SK-N-SH (cell line): ENCODE measurements at regions not wholly inside any gene's neighbourhood (a gene's known extent, or its start where the extent isn't known, plus 50 kb on each side); places are given as distances from the start of the nearest gene placed in this dataset.

Experiments used
- CTCF ChIA-PET: fragments of 300-600, 350-600 bp; formaldehyde crosslinking; extraction: SDS; loops from one replicate; lab custom pipeline; 2021; lab: Yijun Ruan, JAX
- POLR2A ChIA-PET: fragments of 350-600 bp; sonication (Branson Sonifier 250); formaldehyde crosslinking; extraction: SDS; loops from one replicate; lab custom pipeline; 2020; ENCODE audit warnings: antibody characterized with exemption, inconsistent platforms; lab: Yijun Ruan, JAX
- DNase-seq: peaks from one replicate; pipeline ENCODE4 v3.0.0; 2012
- H2AFZ ChIP-seq: fragments of 200-600 bp; sonication (generic); 2 replicates; pipeline ENCODE4 v1.8.1; 2016; ENCODE audit warnings: antibody characterized with exemption, mild to moderate bottlenecking, low read depth
- H3F3A ChIP-seq: fragments of 200-600 bp; sonication (generic); replicated peaks from 2 replicates; pipeline ENCODE3; 2016; ENCODE audit warnings: antibody characterized with exemption, mild to moderate bottlenecking; ENCODE audit not compliant: insufficient read depth
- H3K27ac ChIP-seq, 2 experiments: fragments of 200-500 bp in 1 of 2; fragments of 200-600 bp in 1 of 2; sonication (Bioruptor generic) in 1 of 2; sonication (generic), shearing (Covaris generic) in 1 of 2; 2 replicates each; pipeline versions ENCODE4 v1.5.1 to v1.6.1; 2014 to 2016; ENCODE audit warnings: low read depth in 2 of 2, inconsistent platforms in 1 of 2, low read length in 1 of 2, mild to moderate bottlenecking in 1 of 2, mixed read lengths in 1 of 2
- H3K27me3 ChIP-seq: fragments of 200-600 bp; sonication (generic), shearing (Covaris generic); 2 replicates; pipeline ENCODE4 v1.6.1; 2016; ENCODE audit warnings: mixed run types; ENCODE audit not compliant: insufficient read depth
- H3K36me3 ChIP-seq, 2 experiments: fragments of 200-500 bp in 1 of 2; fragments of 200-600 bp in 1 of 2; sonication (Bioruptor generic) in 1 of 2; sonication (generic) in 1 of 2; replicated peaks in 1 of 2; 2 replicates each; pipeline versions ENCODE3 to v1.5.1; 2014 to 2016; ENCODE audit warnings: low read length in 1 of 2, mild to moderate bottlenecking in 1 of 2; ENCODE audit not compliant: insufficient read depth in 2 of 2, control insufficient read depth in 1 of 2
- H3K4me1 ChIP-seq, 2 experiments: fragments of 200-500 bp in 1 of 2; fragments of 200-600 bp in 1 of 2; sonication (Bioruptor generic) in 1 of 2; sonication (generic), shearing (Covaris generic) in 1 of 2; 2 replicates each; pipeline versions ENCODE4 v1.5.1 to v1.6.1; 2014 to 2016; ENCODE audit warnings: low read depth in 1 of 2, low read length in 1 of 2, mixed run types in 1 of 2; ENCODE audit not compliant: insufficient read depth in 2 of 2, control insufficient read depth in 1 of 2
- H3K4me2 ChIP-seq: fragments of 200-600 bp; sonication (generic), shearing (Covaris generic); 2 replicates; pipeline ENCODE4 v1.6.1; 2017; ENCODE audit warnings: mixed run types
- H3K4me3 ChIP-seq, 2 experiments: fragments of 200-500 bp in 1 of 2; fragments of 200-600 bp in 1 of 2; sonication (Bioruptor generic) in 1 of 2; sonication (generic), shearing (Covaris generic) in 1 of 2; 2 replicates each; pipeline versions ENCODE4 v1.5.1 to v1.8.1; 2014 to 2016; ENCODE audit warnings: low read depth in 2 of 2, inconsistent platforms in 1 of 2, low read length in 1 of 2, mild to moderate bottlenecking in 1 of 2, mixed read lengths in 1 of 2, moderate library complexity in 1 of 2
- H3K79me2 ChIP-seq: fragments of 200-600 bp; sonication (generic); 2 replicates; pipeline ENCODE4 v1.8.1; 2017; ENCODE audit warnings: mild to moderate bottlenecking; ENCODE audit not compliant: insufficient read depth
- H3K9ac ChIP-seq: fragments of 200-600 bp; sonication (generic); 2 replicates; pipeline ENCODE4 v1.6.1; 2017; ENCODE audit warnings: mixed run types
- H3K9me2 ChIP-seq: fragments of 200-600 bp; sonication (generic); 2 replicates; pipeline ENCODE4 v1.6.1; 2017; ENCODE audit warnings: mixed run types
- H3K9me3 ChIP-seq: fragments of 200-600 bp; sonication (generic); 2 replicates; pipeline ENCODE4 v1.6.1; 2017; ENCODE audit warnings: mixed run types, mild to moderate bottlenecking, moderate library complexity
- H4K20me1 ChIP-seq: fragments of 200-600 bp; sonication (generic); 2 replicates; pipeline ENCODE4 v1.6.1; 2017; ENCODE audit warnings: mild to moderate bottlenecking, mixed run types; ENCODE audit not compliant: insufficient read depth
- CTCF ChIP-seq: fragments of 200-600 bp; sonication (generic); IDR thresholded peaks from 2 replicates; pipeline ENCODE4 v1.6.1; 2017; ENCODE audit warnings: antibody characterized with exemption, mild to moderate bottlenecking, moderate library complexity
- EZH2phosphoT487 ChIP-seq: fragments of 200-600 bp; sonication (generic); IDR thresholded peaks from 2 replicates; pipeline ENCODE4 v1.6.1; 2017; ENCODE audit warnings: low read depth, mixed run types, mild to moderate bottlenecking, antibody characterized with exemption, moderate library complexity, borderline replicate concordance
- FOXM1 ChIP-seq: IDR thresholded peaks from 2 replicates; pipeline ENCODE4 v1.4.0; 2012; ENCODE audit warnings: low read depth, mild to moderate bottlenecking
- MAX ChIP-seq: IDR thresholded peaks from 2 replicates; pipeline ENCODE4 v1.4.0; 2012; ENCODE audit warnings: low read depth
- NRF1 ChIP-seq: IDR thresholded peaks from 2 replicates; pipeline ENCODE4 v1.6.1; 2012; ENCODE audit warnings: low read depth, mild to moderate bottlenecking, low read length
- PBX3 ChIP-seq: IDR thresholded peaks from 2 replicates; pipeline ENCODE4; 2012
- POLR2AphosphoS5 ChIP-seq: IDR thresholded peaks from 2 replicates; pipeline ENCODE4 v1.6.1; 2012; ENCODE audit warnings: low read depth, low read length
- RFX5 ChIP-seq: IDR thresholded peaks from 2 replicates; pipeline ENCODE4 v1.6.1; 2012; ENCODE audit warnings: mild to moderate bottlenecking, improper control_type of control experiment, low read length
- USF2 ChIP-seq: fragments of 150-350 bp; IDR thresholded peaks from 2 replicates; pipeline ENCODE4 v1.6.1; 2017; ENCODE audit warnings: antibody characterized with exemption, low read length, low read depth, borderline replicate concordance
- WGBS: methylation state at CpG from one replicate; pipeline ENCODE4 v1.1.6; 2017; ENCODE audit warnings: low lambda C conversion rate; 5-methylcytosine and 5-hydroxymethylcytosine counted together

GRCh38 chr5:60228676-60229075 lies 335.1 kb upstream of the PDE4D start:
- no peak for DNase-seq
- H3K27me3 ChIP-seq, result no peaks in the 10 kb centered on the region
- H3K9me2 ChIP-seq, result no peaks in the 10 kb centered on the region
- no peaks in the 10 kb centered on the region for H3K9me3 ChIP-seq
- H3K4me2 ChIP-seq, result no peak overlapping the region
- no peak overlapping the region for H3K4me3 ChIP-seq
- CTCF ChIA-PET, result interaction anchor here (1.1 kb wide), 1 partner anchor 11 kb away, joined by 3 read pairs; no protein-coding TSS in a partner anchor
- no peaks in the 10 kb centered on the region for H3K36me3 ChIP-seq
- no peak for TF ChIP-seq FOXM1
- no peak for TF ChIP-seq RFX5
- no peak for TF ChIP-seq MAX
- no peak for TF ChIP-seq EZH2phosphoT487
- TF ChIP-seq USF2, result no peak
- no peaks in the 10 kb centered on the region for H3K79me2 ChIP-seq
- H3F3A ChIP-seq, result no peaks in the 10 kb centered on the region
- no peak overlapping the region for H3K27ac ChIP-seq
- H4K20me1 ChIP-seq, result no peaks in the 10 kb centered on the region
- WGBS, result 91% methylated on average over 3 of the region's 3 CpGs
- 0 out of 4 replicates have a peak, but pooled peaks cover 0 to 2% of the 10 kb centered on the region in 2 experiments for H3K4me1 ChIP-seq
- POLR2A ChIA-PET, result no interaction called here
- H2AFZ ChIP-seq, result no peak overlapping the region
- no peak overlapping the region for H3K9ac ChIP-seq

- no peaks in the 10 kb centered on the region for H3K9me3 ChIP-seq
- no peak overlapping the region for H3K27ac ChIP-seq
- TF ChIP-seq FOXM1 (no peak), CTCF (no peak), PBX3 (no peak), POLR2AphosphoS5 (no peak), RFX5 (no peak), NRF1 (no peak)
- H4K20me1 ChIP-seq, result no peaks in the 10 kb centered on the region
- H3K27me3 ChIP-seq, result no peaks in the 10 kb centered on the region
- H3K9me2 ChIP-seq, result no peaks in the 10 kb centered on the region
- DNase-seq, result no peak
- H3K36me3 ChIP-seq, result no peaks in the 10 kb centered on the region
- H3K4me2 ChIP-seq, result no peak overlapping the region
- H3K79me2 ChIP-seq, result no peaks in the 10 kb centered on the region
- no peak overlapping the region for H2AFZ ChIP-seq
- H3K9ac ChIP-seq, result no peak overlapping the region
- H3K4me1 ChIP-seq, result 0 out of 4 replicates have a peak, but pooled peaks cover 0 to 8% of the 10 kb centered on the region in 2 experiments
- peaks cover 8% of the 10 kb centered on the region for H3F3A ChIP-seq
- H3K4me3 ChIP-seq, result no peak overlapping the region
- CTCF ChIA-PET, result no interaction called here
- POLR2A ChIA-PET, result no interaction called here
These were observed 332.6 kb upstream of the PDE4D start for GRCh38 chr5:60226128-60226527.
